IMR-90 (cell line): ENCODE measurements at regions not wholly inside any gene's neighbourhood (a gene's known extent, or its start where the extent isn't known, plus 50 kb on each side); places are given as distances from the start of the nearest gene placed in this dataset.

Experiments
- ATAC-seq: fragments of 200-7000 bp; cut with Tn5 transposase; 2 replicates; pipeline ENCODE4 v1.9.1; 2020; ENCODE audit warnings: low read depth, mild to moderate bottlenecking, moderate library complexity
- BruUV-seq: library from RNA; stranded (reverse); fragments of 400-500 nt; replicated peaks from 2 replicates; lab custom pipeline; 2021; lab: Mats Ljungman, UMichigan
- CTCF ChIA-PET: fragments of 300-600 bp; formaldehyde crosslinking; extraction: SDS; loops from one replicate; lab custom pipeline; 2021; ENCODE audit warnings: antibody characterized with exemption; lab: Yijun Ruan, JAX
- POLR2A ChIA-PET: fragments of 300-600 bp; sonication (Branson Sonifier 250); formaldehyde crosslinking; loops from one replicate; lab custom pipeline; 2022; ENCODE audit warnings: antibody characterized with exemption; ENCODE audit not compliant: unreplicated experiment; lab: Charles Lee
- DNase-seq: peaks from one replicate; pipeline ENCODE4 v3.0.0; 2013
- H2AFZ ChIP-seq: replicated peaks from 2 replicates; pipeline ENCODE3; 2013; ENCODE audit warnings: low read length, mild to moderate bottlenecking; ENCODE audit not compliant: poor library complexity
- H2AK5ac ChIP-seq: 2 replicates; pipeline ENCODE4 v1.6.1; 2013; ENCODE audit warnings: low read depth, low read length, inconsistent platforms
- H2AK9ac ChIP-seq: replicated peaks from 2 replicates; pipeline ENCODE3; 2013; ENCODE audit warnings: mild to moderate bottlenecking, low read depth, low read length, moderate library complexity; ENCODE audit not compliant: poor library complexity
- H2BK120ac ChIP-seq: 2 replicates; pipeline ENCODE4 v1.6.1; 2013; ENCODE audit warnings: low read depth, low read length, inconsistent platforms
- H2BK15ac ChIP-seq: 3 replicates; pipeline ENCODE4 v1.6.1; 2013; ENCODE audit warnings: low read depth, low read length, inconsistent platforms
- H2BK20ac ChIP-seq: 2 replicates; pipeline ENCODE4 v1.6.1; 2013; ENCODE audit warnings: low read depth, mild to moderate bottlenecking, inconsistent platforms, low read length, moderate library complexity
- H2BK5ac ChIP-seq: 2 replicates; pipeline ENCODE4 v1.6.1; 2013; ENCODE audit warnings: mild to moderate bottlenecking, low read depth, low read length, inconsistent platforms; ENCODE audit not compliant: poor library complexity, severe bottlenecking
- H3K14ac ChIP-seq: replicated peaks from 2 replicates; pipeline ENCODE4 v1.6.1; 2013; ENCODE audit warnings: low read depth, low read length, inconsistent platforms
- H3K18ac ChIP-seq: 2 replicates; pipeline ENCODE4 v1.6.1; 2013; ENCODE audit warnings: low read depth, low read length, control low read depth
- H3K23ac ChIP-seq: 2 replicates; pipeline ENCODE4 v1.6.1; 2013; ENCODE audit warnings: low read depth, low read length, inconsistent platforms
- H3K27ac ChIP-seq: 2 replicates; pipeline ENCODE4 v1.5.1; 2013; ENCODE audit warnings: mild to moderate bottlenecking, control low read depth, low read length; ENCODE audit not compliant: insufficient read depth
- H3K27me3 ChIP-seq: 2 replicates; pipeline ENCODE4 v1.6.1; 2013; ENCODE audit warnings: low read length; ENCODE audit not compliant: control insufficient read depth, insufficient read depth
- H3K36me3 ChIP-seq: 2 replicates; pipeline ENCODE4 v1.6.1; 2013; ENCODE audit warnings: low read length, mixed read lengths; ENCODE audit not compliant: control insufficient read depth, insufficient read depth
- H3K4ac ChIP-seq: 2 replicates; pipeline ENCODE4 v1.6.1; 2013; ENCODE audit warnings: low read depth, low read length, inconsistent platforms
- H3K4me1 ChIP-seq: 2 replicates; pipeline ENCODE4 v1.6.1; 2013; ENCODE audit warnings: low read length, mixed read lengths; ENCODE audit not compliant: control insufficient read depth, insufficient read depth
- H3K4me2 ChIP-seq: 2 replicates; pipeline ENCODE4 v1.6.1; 2013; ENCODE audit warnings: low read depth, mild to moderate bottlenecking, control low read depth, low read length, moderate library complexity
- H3K4me3 ChIP-seq: 2 replicates; pipeline ENCODE4 v1.5.1; 2013; ENCODE audit warnings: low read depth, mild to moderate bottlenecking, control low read depth, low read length, moderate library complexity; ENCODE audit not compliant: insufficient read depth
- H3K56ac ChIP-seq: 2 replicates; pipeline ENCODE4 v1.6.1; 2013; ENCODE audit warnings: low read length, inconsistent platforms; ENCODE audit not compliant: insufficient read depth; ENCODE audit errors: extremely low read depth
- H3K79me1 ChIP-seq, 2 experiments: 2 replicates each; pipeline ENCODE4 v1.6.1; 2013; ENCODE audit warnings: low read length in 2 of 2, inconsistent platforms in 1 of 2, low read depth in 1 of 2
- H3K9ac ChIP-seq: 2 replicates; pipeline ENCODE4 v1.6.1; 2013; ENCODE audit warnings: low read depth, low read length, control low read depth
- H3K9me1 ChIP-seq: 2 replicates; pipeline ENCODE4 v1.6.1; 2013; ENCODE audit warnings: low read length, inconsistent platforms; ENCODE audit not compliant: insufficient read depth
- H3K9me3 ChIP-seq: 2 replicates; pipeline ENCODE4 v1.6.1; 2013; ENCODE audit warnings: low read length; ENCODE audit not compliant: control insufficient read depth, insufficient read depth
- H4K20me1 ChIP-seq: 2 replicates; pipeline ENCODE4 v1.6.1; 2013; ENCODE audit warnings: low read length, inconsistent platforms; ENCODE audit not compliant: insufficient read depth
- H4K5ac ChIP-seq: 2 replicates; pipeline ENCODE4 v1.6.1; 2013; ENCODE audit warnings: mild to moderate bottlenecking, low read depth, low read length, control low read depth
- H4K8ac ChIP-seq, 2 experiments: 2 replicates each; pipeline ENCODE4 v1.6.1; 2013; ENCODE audit warnings: low read depth in 2 of 2, low read length in 2 of 2, control low read depth in 1 of 2, inconsistent platforms in 1 of 2
- H4K91ac ChIP-seq: 2 replicates; pipeline ENCODE4 v1.6.1; 2013; ENCODE audit warnings: low read depth, low read length, inconsistent platforms; ENCODE audit not compliant: insufficient read depth
- CHD1 ChIP-seq: IDR thresholded peaks from 2 replicates; pipeline ENCODE4 v1.6.1; 2012; ENCODE audit warnings: low read depth, low read length, improper control_type of control experiment
- FOS ChIP-seq: fragments of 150-350 bp; IDR thresholded peaks from 2 replicates; pipeline ENCODE4 v1.6.1; 2016; ENCODE audit warnings: low read depth, low read length
- MAFK ChIP-seq: IDR thresholded peaks from 2 replicates; pipeline ENCODE4 v1.6.1; 2012; ENCODE audit warnings: low read depth, low read length, improper control_type of control experiment
- MAZ ChIP-seq: IDR thresholded peaks from 2 replicates; pipeline ENCODE4 v1.6.1; 2012; ENCODE audit warnings: low read depth, mild to moderate bottlenecking, low read length, improper control_type of control experiment, moderate library complexity, borderline replicate concordance
- NFE2L2 ChIP-seq: fragments of 150-350 bp; IDR thresholded peaks from 2 replicates; pipeline ENCODE4 v1.6.1; 2016; ENCODE audit warnings: low read depth, mild to moderate bottlenecking, low read length
- RAD21 ChIP-seq: IDR thresholded peaks from 2 replicates; pipeline ENCODE4 v1.6.1; 2012; ENCODE audit warnings: low read length, improper control_type of control experiment
- RCOR1 ChIP-seq: IDR thresholded peaks from 2 replicates; pipeline ENCODE4 v1.6.1; 2012; ENCODE audit warnings: mild to moderate bottlenecking, low read length, improper control_type of control experiment; ENCODE audit not compliant: insufficient replicate concordance
- SMC3 ChIP-seq: fragments of 150-350 bp; IDR thresholded peaks from 2 replicates; pipeline ENCODE4 v1.6.1; 2016; ENCODE audit warnings: low read depth, mild to moderate bottlenecking, antibody characterized with exemption, low read length, moderate library complexity
- WGBS, 2 experiments: methylation state at CpG; one replicate each; pipeline versions ENCODE4 v1.1.5 to v1.1.7; 2013; ENCODE audit warnings: missing lambda C conversion rate in 2 of 2; ENCODE audit not compliant: insufficient read length in 1 of 2; ENCODE audit errors: extremely low coverage in 2 of 2; 5-methylcytosine and 5-hydroxymethylcytosine counted together
- dilution Hi-C: fragments of 300-500 bp; cut with HindIII; formaldehyde crosslinking; loops from one replicate; pipeline ENCODE4 v1.14.3; 2018; ENCODE audit warnings: low sequenced_read_pairs; ENCODE audit not compliant: unreplicated experiment
- in situ Hi-C: fragments of 300-500 bp; cut with MboI; formaldehyde crosslinking; loops from 3 replicates; pipeline ENCODE4 v1.14.3; 2019; ENCODE audit warnings: low sequenced_read_pairs, inconsistent platforms, mixed read lengths
- intact Hi-C: fragments of 100-400 bp; cut with micrococcal nuclease; formaldehyde crosslinking; loops from 2 replicates; pipeline ENCODE4 v1.10.0; 2022
- TF ChIP-seq, protein P1 (sequence below): conservative IDR thresholded peaks from 2 replicates; pipeline ENCODE4 v1.5.1; 2012; ENCODE audit warnings: mild to moderate bottlenecking, low read depth, low read length, improper control_type of control experiment

DNA sequence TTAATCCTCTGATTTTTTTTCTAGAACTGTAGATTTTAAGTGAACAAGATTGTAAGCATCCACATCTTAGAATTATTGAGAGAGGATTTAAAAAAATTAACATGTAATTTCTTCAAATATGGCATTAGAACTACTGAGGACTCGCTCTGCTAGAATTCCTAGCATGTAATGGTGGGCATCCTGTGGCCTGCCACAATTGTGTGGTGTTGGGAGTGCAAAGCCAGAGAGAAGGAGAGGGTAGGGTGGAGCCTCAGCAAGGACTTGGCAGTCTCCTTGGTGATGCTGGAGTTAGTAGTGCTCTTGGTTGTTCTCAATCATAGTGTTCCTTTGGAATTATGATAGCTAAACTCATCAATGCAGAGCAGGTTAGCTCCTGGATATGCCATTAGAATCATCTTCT is 443.9 kb upstream of the TBL1XR1 start:
- H3K9me3 ChIP-seq: no peaks in the 10 kb centered on the region
- H3K56ac ChIP-seq: no peak overlapping the region
- H4K91ac ChIP-seq: no peak overlapping the region
- WGBS, 2 experiments: no CpG with 5 or more reads among the region's 1 CpG
- H4K20me1 ChIP-seq: no peaks in the 10 kb centered on the region
- in situ Hi-C loops: no loop called here
- H3K4ac ChIP-seq: no peak overlapping the region
- no peak overlapping the region for H2AFZ ChIP-seq
- ATAC-seq (no peak), DNase-seq (no peak)
- H2BK15ac ChIP-seq: 0 out of 3 replicates have a peak overlapping the region, but pooled peaks have one; percentile 11
- no peak overlapping the region for H3K27ac ChIP-seq
- no peak overlapping the region for H3K18ac ChIP-seq
- no peaks in the 10 kb centered on the region for H3K36me3 ChIP-seq
- intact Hi-C loops: no loop called here
- H3K27me3 ChIP-seq: no peaks in the 10 kb centered on the region
- no peak overlapping the region for H2BK5ac ChIP-seq
- BruUV-seq: no TSS peak
- POLR2A ChIA-PET: no interaction called here
- no peak overlapping the region for H2BK20ac ChIP-seq
- CTCF ChIA-PET: no interaction called here
- H3K9me1 ChIP-seq: no peaks in the 10 kb centered on the region
- no peaks in the 10 kb centered on the region for H3K79me1 ChIP-seq
- no peak overlapping the region for H4K8ac ChIP-seq
- no peak overlapping the region for H2BK120ac ChIP-seq
- H4K5ac ChIP-seq: no peak overlapping the region
- no peaks in the 10 kb centered on the region for H3K4me1 ChIP-seq
- no peak overlapping the region for H3K14ac ChIP-seq
- TF ChIP-seq, protein P1, sequence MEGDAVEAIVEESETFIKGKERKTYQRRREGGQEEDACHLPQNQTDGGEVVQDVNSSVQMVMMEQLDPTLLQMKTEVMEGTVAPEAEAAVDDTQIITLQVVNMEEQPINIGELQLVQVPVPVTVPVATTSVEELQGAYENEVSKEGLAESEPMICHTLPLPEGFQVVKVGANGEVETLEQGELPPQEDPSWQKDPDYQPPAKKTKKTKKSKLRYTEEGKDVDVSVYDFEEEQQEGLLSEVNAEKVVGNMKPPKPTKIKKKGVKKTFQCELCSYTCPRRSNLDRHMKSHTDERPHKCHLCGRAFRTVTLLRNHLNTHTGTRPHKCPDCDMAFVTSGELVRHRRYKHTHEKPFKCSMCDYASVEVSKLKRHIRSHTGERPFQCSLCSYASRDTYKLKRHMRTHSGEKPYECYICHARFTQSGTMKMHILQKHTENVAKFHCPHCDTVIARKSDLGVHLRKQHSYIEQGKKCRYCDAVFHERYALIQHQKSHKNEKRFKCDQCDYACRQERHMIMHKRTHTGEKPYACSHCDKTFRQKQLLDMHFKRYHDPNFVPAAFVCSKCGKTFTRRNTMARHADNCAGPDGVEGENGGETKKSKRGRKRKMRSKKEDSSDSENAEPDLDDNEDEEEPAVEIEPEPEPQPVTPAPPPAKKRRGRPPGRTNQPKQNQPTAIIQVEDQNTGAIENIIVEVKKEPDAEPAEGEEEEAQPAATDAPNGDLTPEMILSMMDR: no peak
- TF ChIP-seq NFE2L2 (no peak), MAZ (no peak), RCOR1 (no peak), MAFK (no peak), RAD21 (no peak), SMC3 (no peak), FOS (no peak), CHD1 (no peak)
- no peak overlapping the region for H3K23ac ChIP-seq
- H3K9ac ChIP-seq: no peak overlapping the region
- no peak overlapping the region for H2AK9ac ChIP-seq
- H3K4me2 ChIP-seq: no peak overlapping the region
- no peak overlapping the region for H2AK5ac ChIP-seq
- H3K4me3 ChIP-seq: no peak overlapping the region
- dilution Hi-C loops: no loop called here
